ENCODE measurements at regions not wholly inside any gene's neighbourhood (a gene's known extent, or its start where the extent isn't known, plus 50 kb on each side); places are given as distances from the start of the nearest gene placed in this dataset.
"Not testable (repeated sequence)": the region's sequence is repeated elsewhere in the genome, so short reads cannot be mapped to it uniquely, and the experiment has no call there.

- no peak for DNase-seq (ENCODE audit: low spot score in 2 of 2)
- intact Hi-C loops (cut with DNase I): no loop called here
- Histone ChIP-seq H3K4me1 (peaks cover 0 to 3% of the 10 kb centered on the region in 2 donors), H3K27ac (peak overlapping the region in 1 of 2 donors; percentile 18), H3K36me3 (no peaks in the 10 kb centered on the region), H3K9me3 (no peaks in the 10 kb centered on the region), H3K27me3 (no peaks in the 10 kb centered on the region), H3K4me3 (no peak overlapping the region)
- TF ChIP-seq CTCF (IDR thresholded peaks at IDR 0.05): no peak
Observed at GRCh38 chr7:131629217-131629882, 72.9 kb upstream of the PODXL start.

GRCh38 chr7:131628634-131629033 is 72.2 kb upstream of the PODXL start:
- DNase-seq (ENCODE audit: low spot score in 2 of 2): no peak
- intact Hi-C loops (cut with DNase I): no loop called here
- Histone ChIP-seq H3K4me3 (no peak overlapping the region), H3K27ac (peak overlapping the region in 1 of 2 donors; percentile 18), H3K9me3 (no peaks in the 10 kb centered on the region), H3K36me3 (no peaks in the 10 kb centered on the region), H3K27me3 (no peaks in the 10 kb centered on the region), H3K4me1 (peaks cover 0 to 3% of the 10 kb centered on the region in 2 donors)
- no peak for TF ChIP-seq CTCF (IDR thresholded peaks at IDR 0.05)

GRCh38 chr7:131627735-131628190 is 71.3 kb upstream of the PODXL start:
- Histone ChIP-seq H3K36me3 (no peaks in the 10 kb centered on the region), H3K4me3 (no peak overlapping the region), H3K27ac (no peak overlapping the region), H3K27me3 (no peaks in the 10 kb centered on the region), H3K9me3 (no peaks in the 10 kb centered on the region), H3K4me1 (peaks cover 0 to 3% of the 10 kb centered on the region in 2 donors)
- TF ChIP-seq CTCF (IDR thresholded peaks at IDR 0.05): no peak
- no peak for DNase-seq (ENCODE audit: low spot score in 2 of 2)
- intact Hi-C loops (cut with DNase I): no loop called here

GRCh38 chr7:131626643-131627042 is 70.2 kb upstream of the PODXL start:
- Histone ChIP-seq H3K27ac (no peak overlapping the region), H3K4me1 (peaks cover 0 to 3% of the 10 kb centered on the region in 2 donors), H3K36me3 (no peaks in the 10 kb centered on the region), H3K9me3 (no peaks in the 10 kb centered on the region), H3K27me3 (no peaks in the 10 kb centered on the region), H3K4me3 (no peak overlapping the region)
- TF ChIP-seq CTCF (IDR thresholded peaks at IDR 0.05): no peak
- intact Hi-C loops (cut with DNase I): no loop called here
- DNase-seq (ENCODE audit: low spot score in 2 of 2): no peak

- Histone ChIP-seq H3K4me1 (peaks cover 0 to 3% of the 10 kb centered on the region in 2 donors), H3K27ac (peak overlapping the region in 1 of 2 donors; percentile 11), H3K9me3 (no peaks in the 10 kb centered on the region), H3K36me3 (no peaks in the 10 kb centered on the region), H3K27me3 (no peaks in the 10 kb centered on the region), H3K4me3 (no peak overlapping the region)
- no peak for TF ChIP-seq CTCF (IDR thresholded peaks at IDR 0.05)
- intact Hi-C loops (cut with DNase I): no loop called here
- no peak for DNase-seq (ENCODE audit: low spot score in 2 of 2)
Observed at GRCh38 chr7:131625817-131626372, 69.5 kb upstream of the PODXL start.

- peak overlapping the region in 1 of 2 donors; percentile 11 for H3K27ac ChIP-seq
- intact Hi-C loops (cut with DNase I); H3K4me1 ChIP-seq: not testable (repeated sequence)
Observed at GRCh38 chr7:131625345-131625744, 68.9 kb upstream of the PODXL start.

More at GRCh38 chr7:131625345-131625744, 68.9 kb upstream of the PODXL start:
- H3K9me3 ChIP-seq; H3K27me3 ChIP-seq; H3K36me3 ChIP-seq; H3K4me3 ChIP-seq; DNase-seq (ENCODE audit: low spot score in 2 of 2): not testable (repeated sequence)
